GM12873 (cell line): ENCODE measurements at regions not wholly inside any gene's neighbourhood (a gene's known extent, or its start where the extent isn't known, plus 50 kb on each side); places are given as distances from the start of the nearest gene placed in this dataset.

Source experiments
- TF ChIP-seq, protein P1 (sequence below): IDR thresholded peaks from 2 replicates; pipeline ENCODE4 v1.5.1; 2012; ENCODE audit warnings: low read depth, mild to moderate bottlenecking, moderate library complexity, low read length, control low read depth; ENCODE audit not compliant: insufficient read depth; ENCODE audit errors: missing control alignments

DNA sequence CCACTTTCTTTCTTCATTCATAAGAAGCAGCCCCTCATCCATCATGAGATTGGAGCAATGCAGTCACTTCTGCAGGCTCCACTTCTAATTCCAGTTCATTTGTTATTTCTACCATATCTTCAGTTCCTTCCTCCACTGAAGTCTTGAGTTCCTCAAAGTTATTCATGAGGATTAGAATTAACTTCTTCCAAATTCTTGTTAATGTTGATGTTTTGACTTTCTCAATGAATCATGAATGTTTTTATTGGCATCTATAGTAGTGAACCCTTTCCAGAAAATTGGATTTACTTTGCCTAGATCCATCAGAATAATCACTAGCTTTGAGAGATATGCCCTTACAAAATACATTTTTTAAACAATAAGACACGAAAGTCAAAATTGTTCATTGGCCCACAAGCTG, 2567.7 kb upstream of the PCDH20 start:
- TF ChIP-seq, protein P1, sequence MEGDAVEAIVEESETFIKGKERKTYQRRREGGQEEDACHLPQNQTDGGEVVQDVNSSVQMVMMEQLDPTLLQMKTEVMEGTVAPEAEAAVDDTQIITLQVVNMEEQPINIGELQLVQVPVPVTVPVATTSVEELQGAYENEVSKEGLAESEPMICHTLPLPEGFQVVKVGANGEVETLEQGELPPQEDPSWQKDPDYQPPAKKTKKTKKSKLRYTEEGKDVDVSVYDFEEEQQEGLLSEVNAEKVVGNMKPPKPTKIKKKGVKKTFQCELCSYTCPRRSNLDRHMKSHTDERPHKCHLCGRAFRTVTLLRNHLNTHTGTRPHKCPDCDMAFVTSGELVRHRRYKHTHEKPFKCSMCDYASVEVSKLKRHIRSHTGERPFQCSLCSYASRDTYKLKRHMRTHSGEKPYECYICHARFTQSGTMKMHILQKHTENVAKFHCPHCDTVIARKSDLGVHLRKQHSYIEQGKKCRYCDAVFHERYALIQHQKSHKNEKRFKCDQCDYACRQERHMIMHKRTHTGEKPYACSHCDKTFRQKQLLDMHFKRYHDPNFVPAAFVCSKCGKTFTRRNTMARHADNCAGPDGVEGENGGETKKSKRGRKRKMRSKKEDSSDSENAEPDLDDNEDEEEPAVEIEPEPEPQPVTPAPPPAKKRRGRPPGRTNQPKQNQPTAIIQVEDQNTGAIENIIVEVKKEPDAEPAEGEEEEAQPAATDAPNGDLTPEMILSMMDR, result no peak

DNA sequence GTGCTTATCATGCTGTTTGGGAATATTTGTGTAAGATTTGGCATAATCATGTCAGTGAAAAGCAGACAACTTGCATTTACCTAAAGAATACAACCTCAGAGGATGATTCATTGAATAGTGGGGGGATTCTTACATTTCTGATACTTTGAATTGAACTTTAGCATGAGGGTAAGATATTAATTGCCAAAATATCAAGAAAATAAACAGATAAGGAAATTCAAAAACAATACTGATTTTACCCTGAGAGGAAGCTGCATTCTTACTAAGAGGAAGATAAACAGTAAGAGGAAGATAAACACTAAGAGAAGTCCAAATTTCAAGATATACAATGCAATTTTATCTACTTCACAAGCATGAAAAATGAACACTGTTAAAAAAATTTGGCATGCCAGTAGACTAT, 2564.3 kb upstream of the PCDH20 start:
- TF ChIP-seq, protein P1, result no peak

DNA sequence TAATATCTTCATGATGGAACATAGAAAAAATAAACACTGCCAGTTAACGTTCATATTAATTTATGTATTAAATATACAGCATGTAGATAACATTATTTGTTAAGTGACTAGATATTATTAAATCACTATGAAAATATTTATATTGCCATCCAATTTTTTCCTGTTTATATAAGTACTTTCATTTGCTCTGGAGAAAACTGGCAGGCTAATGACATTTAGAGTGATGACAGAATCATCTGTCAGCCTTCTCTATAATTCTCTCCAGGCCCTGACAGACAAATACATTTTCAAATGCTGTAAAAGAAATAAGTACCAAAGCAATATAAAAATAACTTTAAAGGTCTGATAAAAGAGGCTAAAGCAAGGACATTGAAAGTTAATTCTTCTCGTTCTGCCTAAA, 2556.7 kb upstream of the PCDH20 start:
- TF ChIP-seq, protein P1, result no peak

DNA sequence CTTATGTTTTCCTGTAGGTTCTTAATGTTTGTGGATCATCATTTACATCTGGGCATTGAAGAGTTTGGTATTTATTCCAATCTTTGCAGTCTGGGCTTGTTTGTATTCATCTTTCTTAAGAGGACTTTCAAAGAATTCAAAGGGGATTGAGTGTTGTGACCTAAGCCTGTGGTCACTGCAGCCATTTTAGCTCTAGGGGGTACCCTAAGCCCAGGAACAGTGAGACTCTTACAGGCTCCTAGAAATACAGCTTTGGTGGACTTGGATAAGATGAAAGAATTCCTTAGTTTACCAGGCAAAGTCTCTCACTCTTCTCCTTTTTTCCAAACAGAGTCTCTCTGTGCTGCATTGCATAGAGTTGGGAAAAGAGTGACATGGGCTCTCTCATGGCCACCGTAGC, 2539.0 kb upstream of the PCDH20 start:
- TF ChIP-seq, protein P1, result no peak

DNA sequence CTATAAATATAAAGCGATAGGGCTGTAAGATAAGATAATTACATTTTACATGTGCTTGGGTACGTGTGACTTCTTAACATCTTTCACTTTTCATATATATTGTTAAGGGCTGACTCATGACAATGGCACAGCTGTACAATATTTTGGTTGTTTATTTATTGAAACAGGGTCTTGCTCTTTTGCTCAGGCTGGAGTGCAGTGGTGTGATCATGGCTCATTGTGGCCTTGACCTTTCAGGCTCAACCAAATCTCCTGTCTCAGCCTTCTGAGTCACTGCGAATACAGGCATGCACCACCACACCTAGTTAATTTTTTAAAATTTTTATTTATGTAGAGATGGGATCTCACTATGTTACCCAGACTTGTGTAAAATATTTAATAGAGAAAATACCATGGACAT, 2532.4 kb upstream of the PCDH20 start:
- TF ChIP-seq, protein P1, result no peak

DNA sequence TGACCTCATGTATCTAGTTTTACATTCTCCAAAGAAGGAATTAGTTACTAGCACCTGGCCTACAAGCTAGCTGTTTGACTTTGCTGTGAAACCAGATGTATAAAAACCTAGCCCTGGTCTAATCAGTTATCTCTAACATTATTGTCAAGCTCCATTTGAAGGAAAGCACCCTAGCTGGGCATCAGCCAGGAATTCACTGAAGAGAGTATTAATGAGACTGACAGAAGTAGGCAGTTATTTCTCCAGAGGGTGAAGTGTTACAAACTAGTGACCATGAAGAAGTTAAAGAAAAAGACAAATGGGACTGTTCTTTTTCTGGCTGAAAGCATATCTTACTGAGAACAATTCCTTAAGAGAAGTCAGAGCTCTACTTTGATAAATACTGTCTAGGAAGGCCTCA, 2529.3 kb upstream of the PCDH20 start:
- TF ChIP-seq, protein P1, result no peak

DNA sequence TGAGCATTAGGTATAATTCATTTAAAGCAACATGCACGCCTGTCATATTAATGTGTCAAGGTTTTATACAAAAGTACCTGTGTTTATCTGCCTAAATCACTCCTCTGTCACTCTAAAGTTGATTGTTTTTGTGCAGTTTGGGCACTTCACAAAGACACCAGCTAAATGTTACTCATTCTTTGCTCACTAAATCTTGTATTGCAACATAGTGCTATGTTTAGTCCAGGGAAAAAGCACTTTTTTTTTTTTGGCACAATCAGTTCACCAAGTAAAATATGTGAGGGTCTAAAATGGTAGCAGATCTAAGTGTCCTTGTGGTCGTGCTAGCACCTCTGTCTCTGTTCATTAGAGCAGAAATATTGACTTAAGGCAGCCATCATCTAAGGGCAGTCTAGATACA, 2526.7 kb upstream of the PCDH20 start:
- TF ChIP-seq, protein P1, result no peak
